HepG2 (cell line): ENCODE measurements at regions not wholly inside any gene's neighbourhood (a gene's known extent, or its start where the extent isn't known, plus 50 kb on each side); places are given as distances from the start of the nearest gene placed in this dataset.

Source experiments
- ADNP ChIP-seq: sonication (generic); formaldehyde crosslinking; IDR thresholded peaks from 2 replicates; pipeline ENCODE4 v1.4.0; 2020; ENCODE audit warnings: missing genetic modification reagents
- CC2D1A ChIP-seq: sonication (generic); formaldehyde crosslinking; IDR thresholded peaks from 2 replicates; pipeline ENCODE4 v1.8.1; 2023; ENCODE audit warnings: mild to moderate bottlenecking, missing genetic modification reagents
- CTCF ChIP-seq: sonication (generic); formaldehyde crosslinking; IDR thresholded peaks from 2 replicates; pipeline ENCODE4 v1.5.0; 2020; ENCODE audit warnings: mild to moderate bottlenecking, missing genetic modification reagents, moderate library complexity
- ERF ChIP-seq: IDR thresholded peaks from 2 replicates; pipeline ENCODE4 v1.6.1; 2018; ENCODE audit warnings: missing biosample characterization, missing genetic modification reagents
- FOXK1 ChIP-seq: sonication (generic); formaldehyde crosslinking; IDR thresholded peaks from 2 replicates; pipeline ENCODE4 v1.4.0; 2020; ENCODE audit warnings: low read depth, missing genetic modification reagents, borderline replicate concordance
- KDM3A ChIP-seq: IDR thresholded peaks from 2 replicates; pipeline ENCODE4 v1.6.1; 2018; ENCODE audit warnings: low read depth, missing compliant biosample characterization
- MAX ChIP-seq: IDR thresholded peaks from 2 replicates; pipeline ENCODE4 v1.6.1; 2012; ENCODE audit warnings: inconsistent platforms
- MTF2 ChIP-seq: sonication (generic); formaldehyde crosslinking; IDR thresholded peaks from 2 replicates; pipeline ENCODE4 v1.5.0; 2020; ENCODE audit warnings: missing genetic modification reagents, borderline replicate concordance
- NR3C1 ChIP-seq: sonication (generic); formaldehyde crosslinking; IDR thresholded peaks from 2 replicates; pipeline ENCODE4 v1.4.0; 2020; ENCODE audit warnings: missing genetic modification reagents
- ONECUT2 ChIP-seq: sonication (generic); formaldehyde crosslinking; IDR thresholded peaks from 2 replicates; pipeline ENCODE4 v1.4.0; 2020; ENCODE audit warnings: missing genetic modification reagents
- PITX1 ChIP-seq: sonication (generic); formaldehyde crosslinking; IDR thresholded peaks from 2 replicates; pipeline ENCODE4 v1.5.1; 2020; ENCODE audit warnings: mild to moderate bottlenecking, missing genetic modification reagents
- RCOR2 ChIP-seq: IDR thresholded peaks from 2 replicates; pipeline ENCODE4 v1.6.1; 2016; ENCODE audit warnings: missing biosample characterization, missing genetic modification reagents
- SNAPC4 ChIP-seq: sonication (generic); formaldehyde crosslinking; IDR thresholded peaks from 2 replicates; pipeline ENCODE4 v1.4.0; 2020; ENCODE audit warnings: mild to moderate bottlenecking, missing genetic modification reagents
- TRAFD1 ChIP-seq: sonication (generic); formaldehyde crosslinking; IDR thresholded peaks from 2 replicates; pipeline ENCODE4 v1.5.1; 2020; ENCODE audit warnings: missing genetic modification reagents, mild to moderate bottlenecking, borderline replicate concordance
- ZKSCAN1 ChIP-seq: fragments of 150-350 bp; IDR thresholded peaks from 2 replicates; pipeline ENCODE4 v1.6.1; 2014; ENCODE audit warnings: low read length
- ZNF143 ChIP-seq: sonication (generic); formaldehyde crosslinking; IDR thresholded peaks from 2 replicates; pipeline ENCODE4 v1.4.0; 2020; ENCODE audit warnings: missing genetic modification reagents
- ZNF180 ChIP-seq: sonication (generic); formaldehyde crosslinking; IDR thresholded peaks from 2 replicates; pipeline ENCODE4 v1.4.0; 2020; ENCODE audit warnings: low read depth, missing genetic modification reagents, borderline replicate concordance
- ZNF605 ChIP-seq: sonication (generic); formaldehyde crosslinking; IDR thresholded peaks from 2 replicates; pipeline ENCODE4 v1.8.0; 2022; ENCODE audit warnings: mild to moderate bottlenecking, missing genetic modification reagents
- ZNF691 ChIP-seq: sonication (generic); formaldehyde crosslinking; IDR thresholded peaks from 2 replicates; pipeline ENCODE4 v1.4.0; 2020; ENCODE audit warnings: missing genetic modification reagents, low read depth, mild to moderate bottlenecking, borderline replicate concordance
- ZNF777 ChIP-seq: sonication (generic); formaldehyde crosslinking; IDR thresholded peaks from 2 replicates; pipeline ENCODE4 v1.4.0; 2020; ENCODE audit warnings: missing genetic modification reagents
- ZNF839 ChIP-seq: sonication (generic); formaldehyde crosslinking; IDR thresholded peaks from 2 replicates; pipeline ENCODE4 v1.4.0; 2020; ENCODE audit warnings: missing genetic modification reagents, mild to moderate bottlenecking, borderline replicate concordance

- TF ChIP-seq ZNF691: 0 out of 2 replicates have a peak, but pooled peaks have one; percentile 9
- peak; percentile 99 for TF ChIP-seq ONECUT2 (CRISPR knock-in tag)
- no peak for TF ChIP-seq CC2D1A (CRISPR knock-in tag)
- peak; percentile 72; the same call in 1 of the 2 replicates for TF ChIP-seq ZNF605
- peak; percentile 68; the same call in 1 of the 2 replicates for TF ChIP-seq PITX1 (CRISPR knock-in tag)
- 0 out of 2 replicates have a peak, but pooled peaks have one; percentile 80 for TF ChIP-seq ZNF839 (CRISPR knock-in tag)
- 0 out of 2 replicates have a peak, but pooled peaks have one; percentile 22 for TF ChIP-seq ZNF143 (CRISPR knock-in tag)
- peak; percentile 85; the same call in 1 of the 2 replicates for TF ChIP-seq RCOR2 (CRISPR knock-in tag)
- TF ChIP-seq ZKSCAN1: no peak
- TF ChIP-seq ZNF180 (CRISPR knock-in tag): no peak
- no peak for TF ChIP-seq ZNF777 (CRISPR knock-in tag)
- peak; percentile 57 for TF ChIP-seq MAX
- no peak for TF ChIP-seq NR3C1 (CRISPR knock-in tag)
- no peak for TF ChIP-seq MTF2 (CRISPR knock-in tag)
- peak; percentile 46; the same call in 1 of the 2 replicates for TF ChIP-seq FOXK1 (CRISPR knock-in tag)
- peak; percentile 51; the same call in 1 of the 2 replicates for TF ChIP-seq SNAPC4 (CRISPR knock-in tag)
- TF ChIP-seq ERF (CRISPR knock-in tag): peak; percentile 82; the same call in 1 of the 2 replicates
- TF ChIP-seq TRAFD1 (CRISPR knock-in tag): no peak
- TF ChIP-seq ADNP (CRISPR knock-in tag): no peak
- TF ChIP-seq KDM3A (CRISPR knock-in tag): peak; percentile 78; the same call in 1 of the 2 replicates
- no peak; the same call in 1 of the 2 replicates for TF ChIP-seq CTCF (CRISPR knock-in tag)
These were observed 70.7 kb downstream of the C16orf95 start (continued) for GRCh38 chr16:87246269-87247065.
